ENCODE measurements at regions not wholly inside any gene's neighbourhood (a gene's known extent, or its start where the extent isn't known, plus 50 kb on each side); places are given as distances from the start of the nearest gene placed in this dataset.

GRCh38 chr22:48782811-48783511, 1044.7 kb downstream of the BRD1 start (continued):
- TF ChIP-seq, protein P1, sequence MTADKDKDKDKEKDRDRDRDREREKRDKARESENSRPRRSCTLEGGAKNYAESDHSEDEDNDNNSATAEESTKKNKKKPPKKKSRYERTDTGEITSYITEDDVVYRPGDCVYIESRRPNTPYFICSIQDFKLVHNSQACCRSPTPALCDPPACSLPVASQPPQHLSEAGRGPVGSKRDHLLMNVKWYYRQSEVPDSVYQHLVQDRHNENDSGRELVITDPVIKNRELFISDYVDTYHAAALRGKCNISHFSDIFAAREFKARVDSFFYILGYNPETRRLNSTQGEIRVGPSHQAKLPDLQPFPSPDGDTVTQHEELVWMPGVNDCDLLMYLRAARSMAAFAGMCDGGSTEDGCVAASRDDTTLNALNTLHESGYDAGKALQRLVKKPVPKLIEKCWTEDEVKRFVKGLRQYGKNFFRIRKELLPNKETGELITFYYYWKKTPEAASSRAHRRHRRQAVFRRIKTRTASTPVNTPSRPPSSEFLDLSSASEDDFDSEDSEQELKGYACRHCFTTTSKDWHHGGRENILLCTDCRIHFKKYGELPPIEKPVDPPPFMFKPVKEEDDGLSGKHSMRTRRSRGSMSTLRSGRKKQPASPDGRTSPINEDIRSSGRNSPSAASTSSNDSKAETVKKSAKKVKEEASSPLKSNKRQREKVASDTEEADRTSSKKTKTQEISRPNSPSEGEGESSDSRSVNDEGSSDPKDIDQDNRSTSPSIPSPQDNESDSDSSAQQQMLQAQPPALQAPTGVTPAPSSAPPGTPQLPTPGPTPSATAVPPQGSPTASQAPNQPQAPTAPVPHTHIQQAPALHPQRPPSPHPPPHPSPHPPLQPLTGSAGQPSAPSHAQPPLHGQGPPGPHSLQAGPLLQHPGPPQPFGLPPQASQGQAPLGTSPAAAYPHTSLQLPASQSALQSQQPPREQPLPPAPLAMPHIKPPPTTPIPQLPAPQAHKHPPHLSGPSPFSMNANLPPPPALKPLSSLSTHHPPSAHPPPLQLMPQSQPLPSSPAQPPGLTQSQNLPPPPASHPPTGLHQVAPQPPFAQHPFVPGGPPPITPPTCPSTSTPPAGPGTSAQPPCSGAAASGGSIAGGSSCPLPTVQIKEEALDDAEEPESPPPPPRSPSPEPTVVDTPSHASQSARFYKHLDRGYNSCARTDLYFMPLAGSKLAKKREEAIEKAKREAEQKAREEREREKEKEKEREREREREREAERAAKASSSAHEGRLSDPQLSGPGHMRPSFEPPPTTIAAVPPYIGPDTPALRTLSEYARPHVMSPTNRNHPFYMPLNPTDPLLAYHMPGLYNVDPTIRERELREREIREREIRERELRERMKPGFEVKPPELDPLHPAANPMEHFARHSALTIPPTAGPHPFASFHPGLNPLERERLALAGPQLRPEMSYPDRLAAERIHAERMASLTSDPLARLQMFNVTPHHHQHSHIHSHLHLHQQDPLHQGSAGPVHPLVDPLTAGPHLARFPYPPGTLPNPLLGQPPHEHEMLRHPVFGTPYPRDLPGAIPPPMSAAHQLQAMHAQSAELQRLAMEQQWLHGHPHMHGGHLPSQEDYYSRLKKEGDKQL (CRISPR knock-in tag; IDR thresholded peaks at IDR 0.05; ENCODE audit: low read depth): no peak
- no peak for TF ChIP-seq SRY (CRISPR knock-in tag; IDR thresholded peaks at IDR 0.05)
- no peak for TF ChIP-seq ZNF143 (CRISPR knock-in tag; IDR thresholded peaks at IDR 0.05)
- no peak for TF ChIP-seq KMT2B (CRISPR knock-in tag; IDR thresholded peaks at IDR 0.05)
- TF ChIP-seq ZNF12 (CRISPR knock-in tag; IDR thresholded peaks at IDR 0.05): no peak
- TF ChIP-seq TBP (CRISPR knock-in tag; IDR thresholded peaks at IDR 0.05): no peak
- no peak for TF ChIP-seq ZNF790 (CRISPR knock-in tag; IDR thresholded peaks at IDR 0.05; ENCODE audit: borderline replicate concordance)
- TF ChIP-seq ZIK1 (CRISPR knock-in tag; IDR thresholded peaks at IDR 0.05; ENCODE audit: borderline replicate concordance, low read depth): peak; percentile 33; the same call in 1 of the 2 replicates
- TF ChIP-seq ZFP91 (CRISPR knock-in tag; IDR thresholded peaks at IDR 0.05; ENCODE audit: borderline replicate concordance): no peak
- no peak for TF ChIP-seq KDM5B (CRISPR knock-in tag; IDR thresholded peaks at IDR 0.05; ENCODE audit: borderline replicate concordance)
- no peak for TF ChIP-seq ATF2 (CRISPR knock-in tag; IDR thresholded peaks at IDR 0.05)
- TF ChIP-seq ZNF138 (CRISPR knock-in tag; IDR thresholded peaks at IDR 0.05; ENCODE audit: low read depth): no peak
- no peak for TF ChIP-seq GTF3A (CRISPR knock-in tag; conservative IDR thresholded peaks at IDR 0.05)
- no peak for TF ChIP-seq ZNF672 (CRISPR knock-in tag; IDR thresholded peaks at IDR 0.05)
- TF ChIP-seq, protein P2, sequence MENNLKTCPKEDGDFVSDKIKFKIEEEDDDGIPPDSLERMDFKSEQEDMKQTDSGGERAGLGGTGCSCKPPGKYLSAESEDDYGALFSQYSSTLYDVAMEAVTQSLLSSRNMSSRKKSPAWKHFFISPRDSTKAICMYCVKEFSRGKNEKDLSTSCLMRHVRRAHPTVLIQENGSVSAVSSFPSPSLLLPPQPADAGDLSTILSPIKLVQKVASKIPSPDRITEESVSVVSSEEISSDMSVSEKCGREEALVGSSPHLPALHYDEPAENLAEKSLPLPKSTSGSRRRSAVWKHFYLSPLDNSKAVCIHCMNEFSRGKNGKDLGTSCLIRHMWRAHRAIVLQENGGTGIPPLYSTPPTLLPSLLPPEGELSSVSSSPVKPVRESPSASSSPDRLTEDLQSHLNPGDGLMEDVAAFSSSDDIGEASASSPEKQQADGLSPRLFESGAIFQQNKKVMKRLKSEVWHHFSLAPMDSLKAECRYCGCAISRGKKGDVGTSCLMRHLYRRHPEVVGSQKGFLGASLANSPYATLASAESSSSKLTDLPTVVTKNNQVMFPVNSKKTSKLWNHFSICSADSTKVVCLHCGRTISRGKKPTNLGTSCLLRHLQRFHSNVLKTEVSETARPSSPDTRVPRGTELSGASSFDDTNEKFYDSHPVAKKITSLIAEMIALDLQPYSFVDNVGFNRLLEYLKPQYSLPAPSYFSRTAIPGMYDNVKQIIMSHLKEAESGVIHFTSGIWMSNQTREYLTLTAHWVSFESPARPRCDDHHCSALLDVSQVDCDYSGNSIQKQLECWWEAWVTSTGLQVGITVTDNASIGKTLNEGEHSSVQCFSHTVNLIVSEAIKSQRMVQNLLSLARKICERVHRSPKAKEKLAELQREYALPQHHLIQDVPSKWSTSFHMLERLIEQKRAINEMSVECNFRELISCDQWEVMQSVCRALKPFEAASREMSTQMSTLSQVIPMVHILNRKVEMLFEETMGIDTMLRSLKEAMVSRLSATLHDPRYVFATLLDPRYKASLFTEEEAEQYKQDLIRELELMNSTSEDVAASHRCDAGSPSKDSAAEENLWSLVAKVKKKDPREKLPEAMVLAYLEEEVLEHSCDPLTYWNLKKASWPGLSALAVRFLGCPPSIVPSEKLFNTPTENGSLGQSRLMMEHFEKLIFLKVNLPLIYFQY (CRISPR knock-in tag; IDR thresholded peaks at IDR 0.05; ENCODE audit: borderline replicate concordance): no peak
- TF ChIP-seq ZNF496 (CRISPR knock-in tag; IDR thresholded peaks at IDR 0.05; ENCODE audit: insufficient replicate concordance): no peak
- TF ChIP-seq ATAD3A (CRISPR knock-in tag; IDR thresholded peaks at IDR 0.05): no peak
- TF ChIP-seq RFXAP (CRISPR knock-in tag; IDR thresholded peaks at IDR 0.05; ENCODE audit: borderline replicate concordance): no peak

Measured in HepG2 (cell line).